SK-N-SH treated with all-trans-retinoic acid at 6 μM for 48 hours (cell line): ENCODE measurements at regions not wholly inside any gene's neighbourhood (a gene's known extent, or its start where the extent isn't known, plus 50 kb on each side); places are given as distances from the start of the nearest gene placed in this dataset.

Experiments used
- ESRRG ChIP-seq: fragments of 250-450 bp; sonication (Bioruptor Pico); IDR thresholded peaks from 2 replicates; pipeline ENCODE4 v1.6.1; 2021; ENCODE audit warnings: mild to moderate bottlenecking
- ISL1 ChIP-seq: fragments of 250-450 bp; sonication (Bioruptor Pico); IDR thresholded peaks from 2 replicates; pipeline ENCODE4 v2.1.2; 2022; ENCODE audit warnings: mild to moderate bottlenecking, moderate library complexity
- PATZ1 ChIP-seq: fragments of 250-450 bp; sonication (Bioruptor Pico); IDR thresholded peaks from 2 replicates; pipeline ENCODE4 v1.8.0; 2020; ENCODE audit warnings: mild to moderate bottlenecking, moderate library complexity, borderline replicate concordance
- POU6F1 ChIP-seq: fragments of 250-450 bp; sonication (Bioruptor Pico); IDR thresholded peaks from 2 replicates; pipeline ENCODE4 v1.8.0; 2021; ENCODE audit warnings: low read depth, mild to moderate bottlenecking, moderate library complexity, borderline replicate concordance
- RARB ChIP-seq: fragments of 250-450 bp; sonication (Bioruptor Pico); IDR thresholded peaks from 2 replicates; pipeline ENCODE4 v1.8.0; 2021; ENCODE audit warnings: mild to moderate bottlenecking, moderate library complexity
- TOX ChIP-seq: fragments of 250-450 bp; sonication (Bioruptor Pico); IDR thresholded peaks from 2 replicates; pipeline ENCODE4 v1.8.0; 2021; ENCODE audit warnings: mild to moderate bottlenecking, moderate library complexity, borderline replicate concordance
- ZFP3 ChIP-seq: fragments of 250-450 bp; sonication (Bioruptor Pico); IDR thresholded peaks from 2 replicates; pipeline ENCODE4 v1.5.0; 2020; ENCODE audit warnings: mild to moderate bottlenecking, moderate library complexity

- TF ChIP-seq TOX: no peak
- no peak for TF ChIP-seq ZFP3 (CRISPR knock-in tag)
- TF ChIP-seq ISL1: no peak
- no peak for TF ChIP-seq PATZ1 (CRISPR knock-in tag)
- TF ChIP-seq RARB (CRISPR knock-in tag): no peak
- no peak for TF ChIP-seq ESRRG
- TF ChIP-seq POU6F1 (CRISPR knock-in tag): no peak
Observed at GRCh38 chr13:78215458-78216108, 297.0 kb upstream of the EDNRB start.
